T-helper 2 cell treated with Interferon-gamma antibody and Interleukin-4, amounts not matched to agents 100 ng/mL and 5 ng/mL, for 36 hours (primary cell): ENCODE measurements at regions not wholly inside any gene's neighbourhood (a gene's known extent, or its start where the extent isn't known, plus 50 kb on each side); places are given as distances from the start of the nearest gene placed in this dataset.
"Not testable (repeated sequence)": the region's sequence is repeated elsewhere in the genome, so short reads cannot be mapped to it uniquely, and the experiment has no call there.

Experiments used
- intact Hi-C: fragments of 100-400 bp; cut with micrococcal nuclease; formaldehyde crosslinking; loops from one replicate; pipeline ENCODE4 v1.15.1; 2023

GRCh38 chr4:19262467-19262866 lies 989.2 kb upstream of the SLIT2 start:
- intact Hi-C loops: loop anchor here (2.0 kb wide), 1 partner anchor 72 kb away; no protein-coding TSS in a partner anchor

- intact Hi-C loops: no loop called here
Observed at GRCh38 chr4:19260346-19260745, 991.4 kb upstream of the SLIT2 start.

- intact Hi-C loops: no loop called here
Observed at GRCh38 chr4:19259920-19260319, 991.8 kb upstream of the SLIT2 start.

- intact Hi-C loops: no loop called here
Observed at GRCh38 chr4:19256823-19257222, 994.9 kb upstream of the SLIT2 start.

GRCh38 chr4:19254486-19254885 lies 997.2 kb upstream of the SLIT2 start:
- intact Hi-C loops: no loop called here

GRCh38 chr4:19248023-19248422 lies 1003.7 kb upstream of the SLIT2 start:
- intact Hi-C loops: no loop called here

GRCh38 chr4:19241895-19242294 lies 1009.8 kb upstream of the SLIT2 start:
- intact Hi-C loops: no loop called here

- intact Hi-C loops: no loop called here
Observed at GRCh38 chr4:19239565-19239964, 1012.1 kb upstream of the SLIT2 start.

GRCh38 chr4:19236473-19236872 lies 1015.2 kb upstream of the SLIT2 start:
- intact Hi-C loops: no loop called here

GRCh38 chr4:19230906-19231545 lies 1020.7 kb upstream of the SLIT2 start:
- intact Hi-C loops: no loop called here

GRCh38 chr4:19227701-19228100 lies 1024.0 kb upstream of the SLIT2 start:
- intact Hi-C loops: no loop called here

GRCh38 chr4:19224820-19225219 lies 1026.9 kb upstream of the SLIT2 start:
- intact Hi-C loops: loop anchor here (5.0 kb wide), 1 partner anchor 1022 kb away; no protein-coding TSS in a partner anchor

- intact Hi-C loops: no loop called here
Observed at GRCh38 chr4:19216476-19216875, 1035.2 kb upstream of the SLIT2 start.

GRCh38 chr4:19214591-19215186 lies 1037.0 kb upstream of the SLIT2 start:
- intact Hi-C loops: no loop called here

- intact Hi-C loops: no loop called here
Observed at GRCh38 chr4:19213388-19213787, 1038.3 kb upstream of the SLIT2 start.

GRCh38 chr4:19205853-19206252 lies 1045.9 kb upstream of the SLIT2 start:
- intact Hi-C loops: no loop called here

- intact Hi-C loops: not testable (repeated sequence)
Observed at GRCh38 chr4:19197838-19198237, 1053.9 kb upstream of the SLIT2 start.

- intact Hi-C loops: no loop called here
Observed at GRCh38 chr4:19195696-19196095, 1056.0 kb upstream of the SLIT2 start.

GRCh38 chr4:19194672-19195071 lies 1057.0 kb upstream of the SLIT2 start:
- intact Hi-C loops: no loop called here

- intact Hi-C loops: no loop called here
Observed at GRCh38 chr4:19193274-19193981, 1058.3 kb upstream of the SLIT2 start.

GRCh38 chr4:19191979-19192650 lies 1059.6 kb upstream of the SLIT2 start:
- intact Hi-C loops: loop anchor here (2.0 kb wide), 1 partner anchor 71 kb away; no protein-coding TSS in a partner anchor

- intact Hi-C loops: no loop called here
Observed at GRCh38 chr4:19187691-19188090, 1064.0 kb upstream of the SLIT2 start.
